ENCODE measurements at regions not wholly inside any gene's neighbourhood (a gene's known extent, or its start where the extent isn't known, plus 50 kb on each side); places are given as distances from the start of the nearest gene placed in this dataset.

DNA sequence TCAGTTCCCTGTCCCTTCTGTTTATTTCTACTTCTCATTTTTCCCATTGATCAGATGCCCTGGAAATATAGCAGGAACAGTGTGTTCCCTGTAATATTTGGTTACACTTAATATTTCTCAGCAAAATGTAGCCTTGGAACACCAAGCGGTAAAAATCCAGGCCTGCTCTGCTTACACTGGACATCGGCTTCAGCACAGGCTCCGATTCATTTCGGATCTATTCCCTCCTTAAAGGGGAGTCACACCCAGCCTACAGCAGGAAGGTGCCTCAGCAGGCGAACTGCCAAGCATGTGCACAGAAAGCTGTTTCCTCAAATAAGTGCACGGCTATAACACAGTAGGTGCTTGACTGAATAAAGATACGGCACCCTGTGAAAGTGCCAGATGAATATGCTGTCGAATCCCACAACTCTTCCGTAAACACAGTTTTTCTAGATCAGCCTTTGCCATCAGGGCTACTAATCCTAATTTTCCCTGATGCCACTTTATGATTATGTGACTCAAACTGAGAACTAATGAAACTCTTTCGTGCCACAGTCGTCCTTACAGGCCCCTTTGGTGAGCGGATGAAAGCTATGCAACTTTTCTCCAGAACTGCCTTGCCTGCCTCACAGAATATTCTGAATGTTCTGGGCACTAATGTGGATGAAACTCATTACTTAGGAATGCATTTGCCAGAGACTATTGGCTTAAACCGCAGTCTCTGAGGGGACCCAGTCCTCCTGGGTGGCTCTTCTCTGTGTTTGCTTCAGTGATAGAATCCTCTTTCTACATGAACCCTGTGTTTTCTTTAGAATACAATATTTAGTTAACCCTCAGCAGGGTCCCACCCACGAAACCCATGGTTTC lies 275.5 kb upstream of the RUNX1 start:
- POLR2A ChIA-PET = no interaction called here
- TF ChIP-seq, protein P1, sequence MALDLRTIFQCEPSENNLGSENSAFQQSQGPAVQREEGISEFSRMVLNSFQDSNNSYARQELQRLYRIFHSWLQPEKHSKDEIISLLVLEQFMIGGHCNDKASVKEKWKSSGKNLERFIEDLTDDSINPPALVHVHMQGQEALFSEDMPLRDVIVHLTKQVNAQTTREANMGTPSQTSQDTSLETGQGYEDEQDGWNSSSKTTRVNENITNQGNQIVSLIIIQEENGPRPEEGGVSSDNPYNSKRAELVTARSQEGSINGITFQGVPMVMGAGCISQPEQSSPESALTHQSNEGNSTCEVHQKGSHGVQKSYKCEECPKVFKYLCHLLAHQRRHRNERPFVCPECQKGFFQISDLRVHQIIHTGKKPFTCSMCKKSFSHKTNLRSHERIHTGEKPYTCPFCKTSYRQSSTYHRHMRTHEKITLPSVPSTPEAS (tag by site-specific recombination; IDR thresholded peaks at IDR 0.05) = no peak
- TF ChIP-seq ZNF155 (tag by site-specific recombination; IDR thresholded peaks at IDR 0.05) (no peak), ZNF768 (tag by site-specific recombination; IDR thresholded peaks at IDR 0.05) (no peak), ZNF114 (tag by site-specific recombination; IDR thresholded peaks at IDR 0.05) (no peak), ZNF785 (tag by site-specific recombination; IDR thresholded peaks at IDR 0.05) (no peak), SCRT2 (tag by site-specific recombination; IDR thresholded peaks at IDR 0.05) (no peak), ZNF341 (tag by site-specific recombination; IDR thresholded peaks at IDR 0.05; ENCODE audit: low read depth) (no peak), MYNN (tag by site-specific recombination; IDR thresholded peaks at IDR 0.05; ENCODE audit: borderline replicate concordance) (no peak), ZNF623 (tag by site-specific recombination; IDR thresholded peaks at IDR 0.05) (no peak), ZBTB21 (tag by site-specific recombination; IDR thresholded peaks at IDR 0.05) (no peak), ZNF140 (tag by site-specific recombination; IDR thresholded peaks at IDR 0.05) (no peak), PRDM10 (tag by site-specific recombination; IDR thresholded peaks at IDR 0.05) (no peak)
- TF ChIP-seq, protein P2, sequence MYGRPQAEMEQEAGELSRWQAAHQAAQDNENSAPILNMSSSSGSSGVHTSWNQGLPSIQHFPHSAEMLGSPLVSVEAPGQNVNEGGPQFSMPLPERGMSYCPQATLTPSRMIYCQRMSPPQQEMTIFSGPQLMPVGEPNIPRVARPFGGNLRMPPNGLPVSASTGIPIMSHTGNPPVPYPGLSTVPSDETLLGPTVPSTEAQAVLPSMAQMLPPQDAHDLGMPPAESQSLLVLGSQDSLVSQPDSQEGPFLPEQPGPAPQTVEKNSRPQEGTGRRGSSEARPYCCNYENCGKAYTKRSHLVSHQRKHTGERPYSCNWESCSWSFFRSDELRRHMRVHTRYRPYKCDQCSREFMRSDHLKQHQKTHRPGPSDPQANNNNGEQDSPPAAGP (tag by site-specific recombination; IDR thresholded peaks at IDR 0.05) = no peak
- TF ChIP-seq, protein P3, sequence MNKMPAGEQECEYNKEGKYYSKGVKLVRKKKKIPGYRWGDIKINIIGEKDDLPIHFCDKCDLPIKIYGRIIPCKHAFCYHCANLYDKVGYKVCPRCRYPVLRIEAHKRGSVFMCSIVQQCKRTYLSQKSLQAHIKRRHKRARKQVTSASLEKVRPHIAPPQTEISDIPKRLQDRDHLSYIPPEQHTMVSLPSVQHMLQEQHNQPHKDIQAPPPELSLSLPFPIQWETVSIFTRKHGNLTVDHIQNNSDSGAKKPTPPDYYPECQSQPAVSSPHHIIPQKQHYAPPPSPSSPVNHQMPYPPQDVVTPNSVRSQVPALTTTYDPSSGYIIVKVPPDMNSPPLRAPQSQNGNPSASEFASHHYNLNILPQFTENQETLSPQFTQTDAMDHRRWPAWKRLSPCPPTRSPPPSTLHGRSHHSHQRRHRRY (tag by site-specific recombination; IDR thresholded peaks at IDR 0.05) = no peak
- TF ChIP-seq, protein P4, sequence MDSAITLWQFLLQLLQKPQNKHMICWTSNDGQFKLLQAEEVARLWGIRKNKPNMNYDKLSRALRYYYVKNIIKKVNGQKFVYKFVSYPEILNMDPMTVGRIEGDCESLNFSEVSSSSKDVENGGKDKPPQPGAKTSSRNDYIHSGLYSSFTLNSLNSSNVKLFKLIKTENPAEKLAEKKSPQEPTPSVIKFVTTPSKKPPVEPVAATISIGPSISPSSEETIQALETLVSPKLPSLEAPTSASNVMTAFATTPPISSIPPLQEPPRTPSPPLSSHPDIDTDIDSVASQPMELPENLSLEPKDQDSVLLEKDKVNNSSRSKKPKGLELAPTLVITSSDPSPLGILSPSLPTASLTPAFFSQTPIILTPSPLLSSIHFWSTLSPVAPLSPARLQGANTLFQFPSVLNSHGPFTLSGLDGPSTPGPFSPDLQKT (IDR thresholded peaks at IDR 0.05; ENCODE audit: borderline replicate concordance, low read depth, low read length) = no peak
- TF ChIP-seq, protein P5, sequence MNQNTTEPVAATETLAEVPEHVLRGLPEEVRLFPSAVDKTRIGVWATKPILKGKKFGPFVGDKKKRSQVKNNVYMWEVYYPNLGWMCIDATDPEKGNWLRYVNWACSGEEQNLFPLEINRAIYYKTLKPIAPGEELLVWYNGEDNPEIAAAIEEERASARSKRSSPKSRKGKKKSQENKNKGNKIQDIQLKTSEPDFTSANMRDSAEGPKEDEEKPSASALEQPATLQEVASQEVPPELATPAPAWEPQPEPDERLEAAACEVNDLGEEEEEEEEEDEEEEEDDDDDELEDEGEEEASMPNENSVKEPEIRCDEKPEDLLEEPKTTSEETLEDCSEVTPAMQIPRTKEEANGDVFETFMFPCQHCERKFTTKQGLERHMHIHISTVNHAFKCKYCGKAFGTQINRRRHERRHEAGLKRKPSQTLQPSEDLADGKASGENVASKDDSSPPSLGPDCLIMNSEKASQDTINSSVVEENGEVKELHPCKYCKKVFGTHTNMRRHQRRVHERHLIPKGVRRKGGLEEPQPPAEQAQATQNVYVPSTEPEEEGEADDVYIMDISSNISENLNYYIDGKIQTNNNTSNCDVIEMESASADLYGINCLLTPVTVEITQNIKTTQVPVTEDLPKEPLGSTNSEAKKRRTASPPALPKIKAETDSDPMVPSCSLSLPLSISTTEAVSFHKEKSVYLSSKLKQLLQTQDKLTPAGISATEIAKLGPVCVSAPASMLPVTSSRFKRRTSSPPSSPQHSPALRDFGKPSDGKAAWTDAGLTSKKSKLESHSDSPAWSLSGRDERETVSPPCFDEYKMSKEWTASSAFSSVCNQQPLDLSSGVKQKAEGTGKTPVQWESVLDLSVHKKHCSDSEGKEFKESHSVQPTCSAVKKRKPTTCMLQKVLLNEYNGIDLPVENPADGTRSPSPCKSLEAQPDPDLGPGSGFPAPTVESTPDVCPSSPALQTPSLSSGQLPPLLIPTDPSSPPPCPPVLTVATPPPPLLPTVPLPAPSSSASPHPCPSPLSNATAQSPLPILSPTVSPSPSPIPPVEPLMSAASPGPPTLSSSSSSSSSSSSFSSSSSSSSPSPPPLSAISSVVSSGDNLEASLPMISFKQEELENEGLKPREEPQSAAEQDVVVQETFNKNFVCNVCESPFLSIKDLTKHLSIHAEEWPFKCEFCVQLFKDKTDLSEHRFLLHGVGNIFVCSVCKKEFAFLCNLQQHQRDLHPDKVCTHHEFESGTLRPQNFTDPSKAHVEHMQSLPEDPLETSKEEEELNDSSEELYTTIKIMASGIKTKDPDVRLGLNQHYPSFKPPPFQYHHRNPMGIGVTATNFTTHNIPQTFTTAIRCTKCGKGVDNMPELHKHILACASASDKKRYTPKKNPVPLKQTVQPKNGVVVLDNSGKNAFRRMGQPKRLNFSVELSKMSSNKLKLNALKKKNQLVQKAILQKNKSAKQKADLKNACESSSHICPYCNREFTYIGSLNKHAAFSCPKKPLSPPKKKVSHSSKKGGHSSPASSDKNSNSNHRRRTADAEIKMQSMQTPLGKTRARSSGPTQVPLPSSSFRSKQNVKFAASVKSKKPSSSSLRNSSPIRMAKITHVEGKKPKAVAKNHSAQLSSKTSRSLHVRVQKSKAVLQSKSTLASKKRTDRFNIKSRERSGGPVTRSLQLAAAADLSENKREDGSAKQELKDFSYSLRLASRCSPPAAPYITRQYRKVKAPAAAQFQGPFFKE (tag by site-specific recombination; IDR thresholded peaks at IDR 0.05; ENCODE audit: borderline replicate concordance) = no peak
- CTCF ChIA-PET = interaction anchor here (0.6 kb wide), 1 partner anchor 814 kb away, joined by 3 read pairs; no protein-coding TSS in a partner anchor

More for the DNA sequence above, 275.5 kb upstream of the RUNX1 start:
- no peaks in the 10 kb centered on the region for H3K4me1 ChIP-seq (ENCODE audit: control insufficient read depth, insufficient read depth, low read length)
- no peaks in the 10 kb centered on the region for H3K9me3 ChIP-seq (ENCODE audit: control insufficient read depth, insufficient read depth, low read depth, low read length)
- no peak overlapping the region for H3K4me3 ChIP-seq (ENCODE audit: low read depth, low read length)
- no peak overlapping the region for H3K27ac ChIP-seq (ENCODE audit: extremely low read depth, low read depth, low read length)
- H3K36me3 ChIP-seq (ENCODE audit: control insufficient read depth in 2 of 2, insufficient read depth in 1 of 2, low read length in 2 of 2) = no peaks in the 10 kb centered on the region

Data from HEK293 (cell line).